ENCODE measurements at regions not wholly inside any gene's neighbourhood (a gene's known extent, or its start where the extent isn't known, plus 50 kb on each side); places are given as distances from the start of the nearest gene placed in this dataset.
"Not testable (repeated sequence)": the region's sequence is repeated elsewhere in the genome, so short reads cannot be mapped to it uniquely, and the experiment has no call there.

DNA sequence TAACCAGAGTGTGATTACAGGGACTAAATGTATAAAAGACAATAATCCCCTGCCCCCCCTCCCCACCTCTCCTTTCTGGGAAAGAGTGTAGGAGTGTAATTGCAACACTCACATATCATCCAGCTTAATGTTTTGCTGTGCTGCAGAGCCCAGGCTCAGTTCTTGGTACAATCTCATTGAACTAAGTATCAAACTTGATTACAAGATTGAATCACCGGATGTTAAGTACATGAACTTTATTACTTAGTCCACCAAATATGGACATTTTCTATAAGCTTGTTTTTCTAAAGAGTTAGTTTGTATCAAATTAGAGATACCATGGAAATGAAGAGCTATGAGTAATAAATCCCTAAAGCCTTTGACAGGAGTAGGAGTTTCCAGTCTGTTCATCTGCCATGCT, 559.1 kb downstream of the ZNF674 start:
- H3K27me3 ChIP-seq = no peaks in the 10 kb centered on the region
- TF ChIP-seq POLR2A (IDR thresholded peaks at IDR 0.05) = no peak
- TF ChIP-seq, protein P1, sequence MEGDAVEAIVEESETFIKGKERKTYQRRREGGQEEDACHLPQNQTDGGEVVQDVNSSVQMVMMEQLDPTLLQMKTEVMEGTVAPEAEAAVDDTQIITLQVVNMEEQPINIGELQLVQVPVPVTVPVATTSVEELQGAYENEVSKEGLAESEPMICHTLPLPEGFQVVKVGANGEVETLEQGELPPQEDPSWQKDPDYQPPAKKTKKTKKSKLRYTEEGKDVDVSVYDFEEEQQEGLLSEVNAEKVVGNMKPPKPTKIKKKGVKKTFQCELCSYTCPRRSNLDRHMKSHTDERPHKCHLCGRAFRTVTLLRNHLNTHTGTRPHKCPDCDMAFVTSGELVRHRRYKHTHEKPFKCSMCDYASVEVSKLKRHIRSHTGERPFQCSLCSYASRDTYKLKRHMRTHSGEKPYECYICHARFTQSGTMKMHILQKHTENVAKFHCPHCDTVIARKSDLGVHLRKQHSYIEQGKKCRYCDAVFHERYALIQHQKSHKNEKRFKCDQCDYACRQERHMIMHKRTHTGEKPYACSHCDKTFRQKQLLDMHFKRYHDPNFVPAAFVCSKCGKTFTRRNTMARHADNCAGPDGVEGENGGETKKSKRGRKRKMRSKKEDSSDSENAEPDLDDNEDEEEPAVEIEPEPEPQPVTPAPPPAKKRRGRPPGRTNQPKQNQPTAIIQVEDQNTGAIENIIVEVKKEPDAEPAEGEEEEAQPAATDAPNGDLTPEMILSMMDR (IDR thresholded peaks at IDR 0.05) = no peak
- intact Hi-C loops (cut with DNase I) = no loop called here
- no peak overlapping the region for H3K4me3 ChIP-seq
- H3K36me3 ChIP-seq = no peaks in the 10 kb centered on the region
- DNase-seq = no peak
- no peak overlapping the region for H3K27ac ChIP-seq
- no peaks in the 10 kb centered on the region for H3K9me3 ChIP-seq
- ATAC-seq = no peak
- no peaks in the 10 kb centered on the region for H3K4me1 ChIP-seq
- 67% methylated on average over 1 of the region's 1 CpG for WGBS (ENCODE audit: insufficient coverage, low coverage, low lambda C conversion rate, missing lambda C conversion rate)

DNA sequence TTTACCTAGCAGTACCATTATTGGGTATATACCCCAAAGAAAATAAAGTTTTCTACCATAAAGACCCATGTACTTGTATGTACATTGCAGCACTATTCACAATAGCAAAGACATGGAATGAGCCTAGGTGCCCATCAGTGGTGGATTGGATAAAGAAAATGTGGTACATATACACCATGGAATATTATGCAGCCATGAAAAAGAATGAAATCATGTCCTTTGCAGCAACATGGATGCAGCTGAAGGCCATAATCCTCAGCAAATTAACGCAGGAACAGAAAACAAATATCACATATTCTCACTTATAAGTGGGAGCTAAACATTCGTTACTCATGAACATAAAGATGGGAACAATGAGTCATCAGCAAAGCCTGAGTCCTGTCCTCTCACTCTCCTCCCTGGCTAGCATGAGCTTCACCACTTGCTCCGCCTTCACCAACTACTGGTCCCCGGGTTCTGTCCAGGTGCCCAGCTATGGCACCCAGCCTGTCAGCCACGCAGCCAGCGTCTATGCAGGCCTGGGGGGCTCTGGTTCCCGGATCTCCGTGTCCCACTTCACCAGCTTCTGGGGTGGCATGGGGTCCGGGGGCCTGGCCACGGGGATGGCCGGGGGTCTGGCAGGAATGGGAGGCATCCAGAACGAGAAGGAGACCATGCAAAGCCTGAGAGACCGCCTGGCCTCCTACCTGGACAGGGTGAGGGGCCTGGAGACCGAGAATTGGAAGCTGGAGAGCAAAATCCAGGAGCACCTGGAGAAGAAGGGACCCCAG, 562.1 kb downstream of the ZNF674 start:
- H3K4me1 ChIP-seq; H3K4me3 ChIP-seq; H3K36me3 ChIP-seq; DNase-seq; ATAC-seq; H3K27ac ChIP-seq; intact Hi-C loops (cut with DNase I); H3K9me3 ChIP-seq; H3K27me3 ChIP-seq: not testable (repeated sequence)
- WGBS (ENCODE audit: insufficient coverage, low coverage, low lambda C conversion rate, missing lambda C conversion rate) = 77% methylated on average over 9 of the region's 14 CpGs

DNA sequence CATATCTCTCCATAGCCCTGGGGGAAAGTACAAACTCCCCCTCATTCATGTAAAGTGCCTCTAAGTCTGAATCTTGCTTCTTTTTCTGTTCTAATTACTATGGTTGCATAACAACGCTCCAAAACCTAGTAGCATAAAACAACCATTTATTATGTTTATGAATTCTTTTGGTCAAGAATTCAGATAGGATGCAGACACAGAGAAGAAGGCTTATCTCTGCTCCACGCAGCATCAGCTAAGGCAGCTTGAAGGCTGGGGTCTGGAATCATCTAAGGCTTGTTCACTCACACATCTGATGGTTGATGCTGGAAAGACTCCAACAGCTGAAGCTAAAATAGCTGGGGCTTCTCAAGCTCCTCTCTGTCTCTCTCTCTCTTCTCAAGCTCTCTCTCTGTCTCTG, 564.5 kb downstream of the ZNF674 start:
- ATAC-seq = no peak
- H3K36me3 ChIP-seq = no peaks in the 10 kb centered on the region
- H3K27me3 ChIP-seq = no peaks in the 10 kb centered on the region
- no peak overlapping the region for H3K4me3 ChIP-seq
- TF ChIP-seq, protein P1 (IDR thresholded peaks at IDR 0.05) = no peak
- TF ChIP-seq POLR2A (IDR thresholded peaks at IDR 0.05) = no peak
- no peaks in the 10 kb centered on the region for H3K9me3 ChIP-seq
- H3K4me1 ChIP-seq = no peaks in the 10 kb centered on the region
- no peak for DNase-seq
- H3K27ac ChIP-seq = no peak overlapping the region
- WGBS (ENCODE audit: insufficient coverage, low coverage, low lambda C conversion rate, missing lambda C conversion rate) = 48% methylated on average over 2 of the region's 2 CpGs
- intact Hi-C loops (cut with DNase I) = no loop called here

DNA sequence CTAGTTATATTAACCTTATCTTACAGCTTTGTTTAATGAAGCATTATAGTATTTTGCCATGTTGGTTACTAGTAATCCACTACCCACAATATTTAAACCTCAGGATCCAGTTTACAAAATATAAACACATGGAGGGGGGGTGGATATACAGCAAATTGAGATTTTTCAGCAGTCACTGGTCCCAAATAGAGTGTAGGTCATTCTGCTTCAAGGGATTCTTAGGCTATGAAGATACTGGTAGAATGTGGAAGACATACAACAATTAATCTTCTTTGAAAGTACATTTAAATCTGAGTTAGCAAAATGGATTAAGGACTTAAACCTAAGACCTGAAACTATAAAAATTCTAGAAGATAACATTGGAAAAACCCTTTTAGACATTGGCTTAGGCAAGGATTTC, 569.6 kb downstream of the ZNF674 start:
- intact Hi-C loops (cut with DNase I) = no loop called here
- Histone ChIP-seq H3K36me3 (no peaks in the 10 kb centered on the region), H3K27me3 (no peaks in the 10 kb centered on the region), H3K4me1 (no peaks in the 10 kb centered on the region), H3K4me3 (no peak overlapping the region), H3K9me3 (no peaks in the 10 kb centered on the region), H3K27ac (no peak overlapping the region)
- ATAC-seq (no peak), DNase-seq (no peak)
- no peak for TF ChIP-seq POLR2A (IDR thresholded peaks at IDR 0.05)
- TF ChIP-seq, protein P1 (IDR thresholded peaks at IDR 0.05) = no peak

DNA sequence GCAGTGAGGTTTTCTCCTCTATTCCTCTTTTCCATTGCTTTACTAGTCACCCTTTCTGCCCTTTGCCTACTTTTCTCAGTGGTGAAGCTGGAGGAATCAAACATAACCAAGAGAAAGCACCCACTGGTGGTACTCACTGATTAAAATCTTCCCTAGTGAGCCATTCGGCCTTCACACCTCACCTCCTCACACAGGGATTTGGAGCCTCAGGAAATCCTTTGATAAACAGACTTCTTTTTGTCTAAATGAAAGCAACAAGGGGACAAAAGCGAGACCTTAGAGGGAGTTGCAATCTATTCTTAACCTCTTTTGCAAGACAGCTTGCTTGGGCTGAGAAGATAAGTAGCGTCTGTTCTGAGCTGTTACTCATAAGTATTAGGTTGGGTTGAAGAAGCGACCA, 572.6 kb downstream of the ZNF674 start:
- no peaks in the 10 kb centered on the region for H3K36me3 ChIP-seq
- TF ChIP-seq, protein P1 (IDR thresholded peaks at IDR 0.05) = no peak
- TF ChIP-seq POLR2A (IDR thresholded peaks at IDR 0.05) = no peak

More for the DNA sequence above, 572.6 kb downstream of the ZNF674 start:
- no peak for DNase-seq
- ATAC-seq = no peak
- Histone ChIP-seq H3K4me1 (no peaks in the 10 kb centered on the region), H3K4me3 (no peak overlapping the region), H3K27me3 (no peaks in the 10 kb centered on the region), H3K9me3 (no peaks in the 10 kb centered on the region), H3K27ac (no peak overlapping the region)
- intact Hi-C loops (cut with DNase I) = no loop called here
- WGBS (ENCODE audit: insufficient coverage, low coverage, low lambda C conversion rate, missing lambda C conversion rate) = 68% methylated on average over 4 of the region's 4 CpGs
